ENCODE measurements at regions not wholly inside any gene's neighbourhood (a gene's known extent, or its start where the extent isn't known, plus 50 kb on each side); places are given as distances from the start of the nearest gene placed in this dataset.

- Histone ChIP-seq H2BK15ac (ENCODE audit: low read depth, poor library complexity, severe bottlenecking) (no peak overlapping the region), H3K27me3 (ENCODE audit: control insufficient read depth in 1 of 2, insufficient read depth in 1 of 2, low read length in 2 of 2) (no peaks in the 10 kb centered on the region), H3K14ac (ENCODE audit: low read length in 2 of 2) (no peak overlapping the region), H3K18ac (ENCODE audit: low read depth in 1 of 2, low read length in 2 of 2) (no peak overlapping the region), H4K8ac (ENCODE audit: low read length) (no peak overlapping the region), H4K91ac (ENCODE audit: low read length) (no peak overlapping the region), H2BK120ac (ENCODE audit: low read depth, low read length) (peak overlapping the region; percentile 49), H3K4ac (ENCODE audit: low read depth in 1 of 2, low read length in 2 of 2) (no peak overlapping the region), H3K4me1 (ENCODE audit: control insufficient read depth, insufficient read depth, low read depth, low read length) (peaks cover 9% of the 10 kb centered on the region), H2BK5ac (ENCODE audit: low read depth, low read length, poor library complexity, severe bottlenecking) (no peak overlapping the region), H3K4me2 (ENCODE audit: low read length, poor library complexity, severe bottlenecking) (no peak overlapping the region), H3K4me3 (ENCODE audit: insufficient read depth in 1 of 2, low read depth in 1 of 2, low read length in 2 of 2) (no peak overlapping the region), H3K36me3 (ENCODE audit: control insufficient read depth in 1 of 2, insufficient read depth in 2 of 2, low read depth in 1 of 2, low read length in 2 of 2) (no peaks in the 10 kb centered on the region), H3K9me3 (ENCODE audit: control insufficient read depth, low read length) (no peaks in the 10 kb centered on the region), H2AFZ (ENCODE audit: low read depth, low read length) (no peak overlapping the region), H3K79me1 (replicated peaks; ENCODE audit: low read length, poor library complexity, severe bottlenecking) (no peaks in the 10 kb centered on the region), H2AK5ac (ENCODE audit: low read length, severe bottlenecking) (peak overlapping the region; percentile 92), H3K27ac (ENCODE audit: low read length, poor library complexity, severe bottlenecking) (no peak overlapping the region), H3K23ac (ENCODE audit: low read length in 2 of 2) (no peak overlapping the region), H2BK12ac (ENCODE audit: low read length in 2 of 2) (no peak overlapping the region), H3K9ac (ENCODE audit: low read length) (no peak overlapping the region)
- 98% methylated on average over 6 of the region's 6 CpGs for WGBS
- no peak for DNase-seq
Observed at GRCh38 chr5:163377982-163378381, 59.4 kb upstream of the CCNG1 start.

- Histone ChIP-seq H3K4me2 (ENCODE audit: low read length, poor library complexity, severe bottlenecking) (no peak overlapping the region), H4K91ac (ENCODE audit: low read length) (no peak overlapping the region), H2BK5ac (ENCODE audit: low read depth, low read length, poor library complexity, severe bottlenecking) (no peak overlapping the region), H2AK5ac (ENCODE audit: low read length, severe bottlenecking) (no peak overlapping the region), H3K36me3 (ENCODE audit: control insufficient read depth in 1 of 2, insufficient read depth in 2 of 2, low read depth in 1 of 2, low read length in 2 of 2) (no peaks in the 10 kb centered on the region), H3K4me3 (ENCODE audit: insufficient read depth in 1 of 2, low read depth in 1 of 2, low read length in 2 of 2) (no peak overlapping the region), H2BK120ac (ENCODE audit: low read depth, low read length) (no peak overlapping the region), H3K27me3 (ENCODE audit: control insufficient read depth in 1 of 2, insufficient read depth in 1 of 2, low read length in 2 of 2) (no peaks in the 10 kb centered on the region), H3K4me1 (ENCODE audit: control insufficient read depth, insufficient read depth, low read depth, low read length) (peaks cover 9% of the 10 kb centered on the region), H3K14ac (ENCODE audit: low read length in 2 of 2) (no peak overlapping the region), H3K27ac (ENCODE audit: low read length, poor library complexity, severe bottlenecking) (peak overlapping the region; percentile 66), H2BK15ac (ENCODE audit: low read depth, poor library complexity, severe bottlenecking) (no peak overlapping the region), H3K79me1 (replicated peaks; ENCODE audit: low read length, poor library complexity, severe bottlenecking) (no peaks in the 10 kb centered on the region), H3K23ac (ENCODE audit: low read length in 2 of 2) (no peak overlapping the region), H3K4ac (ENCODE audit: low read depth in 1 of 2, low read length in 2 of 2) (no peak overlapping the region), H4K8ac (ENCODE audit: low read length) (no peak overlapping the region), H2AFZ (ENCODE audit: low read depth, low read length) (no peak overlapping the region), H3K18ac (ENCODE audit: low read depth in 1 of 2, low read length in 2 of 2) (peak overlapping the region in 1 of 2 experiments; percentile 43), H3K9ac (ENCODE audit: low read length) (no peak overlapping the region), H3K9me3 (ENCODE audit: control insufficient read depth, low read length) (no peaks in the 10 kb centered on the region), H2BK12ac (ENCODE audit: low read length in 2 of 2) (no peak overlapping the region)
- WGBS: 72% methylated on average over 4 of the region's 7 CpGs
- peak; percentile 82 for DNase-seq
Observed at GRCh38 chr5:163379298-163380155, 57.9 kb upstream of the CCNG1 start.

- Histone ChIP-seq H3K27ac (ENCODE audit: low read length, poor library complexity, severe bottlenecking) (no peak overlapping the region), H3K79me1 (replicated peaks; ENCODE audit: low read length, poor library complexity, severe bottlenecking) (no peaks in the 10 kb centered on the region), H3K23ac (ENCODE audit: low read length in 2 of 2) (no peak overlapping the region), H3K36me3 (ENCODE audit: control insufficient read depth in 1 of 2, insufficient read depth in 2 of 2, low read depth in 1 of 2, low read length in 2 of 2) (no peaks in the 10 kb centered on the region), H2BK15ac (ENCODE audit: low read depth, poor library complexity, severe bottlenecking) (no peak overlapping the region), H4K91ac (ENCODE audit: low read length) (no peak overlapping the region), H3K9me3 (ENCODE audit: control insufficient read depth, low read length) (no peaks in the 10 kb centered on the region), H4K8ac (ENCODE audit: low read length) (no peak overlapping the region), H3K4me2 (ENCODE audit: low read length, poor library complexity, severe bottlenecking) (no peak overlapping the region), H2BK12ac (ENCODE audit: low read length in 2 of 2) (no peak overlapping the region), H2BK5ac (ENCODE audit: low read depth, low read length, poor library complexity, severe bottlenecking) (no peak overlapping the region), H3K18ac (ENCODE audit: low read depth in 1 of 2, low read length in 2 of 2) (no peak overlapping the region), H3K9ac (ENCODE audit: low read length) (no peak overlapping the region), H3K27me3 (ENCODE audit: control insufficient read depth in 1 of 2, insufficient read depth in 1 of 2, low read length in 2 of 2) (no peaks in the 10 kb centered on the region), H2AFZ (ENCODE audit: low read depth, low read length) (no peak overlapping the region), H3K4me3 (ENCODE audit: insufficient read depth in 1 of 2, low read depth in 1 of 2, low read length in 2 of 2) (no peak overlapping the region), H2BK120ac (ENCODE audit: low read depth, low read length) (no peak overlapping the region), H2AK5ac (ENCODE audit: low read length, severe bottlenecking) (no peak overlapping the region), H3K4me1 (ENCODE audit: control insufficient read depth, insufficient read depth, low read depth, low read length) (peaks cover 9% of the 10 kb centered on the region), H3K4ac (ENCODE audit: low read depth in 1 of 2, low read length in 2 of 2) (no peak overlapping the region), H3K14ac (ENCODE audit: low read length in 2 of 2) (no peak overlapping the region)
- DNase-seq: no peak
- 91% methylated on average over 2 of the region's 3 CpGs for WGBS
Observed at GRCh38 chr5:163381832-163382231, 55.6 kb upstream of the CCNG1 start.

- peaks cover 5% of the 10 kb centered on the region for H3K4me1 ChIP-seq (ENCODE audit: control insufficient read depth, insufficient read depth, low read depth, low read length)
- H4K91ac ChIP-seq (ENCODE audit: low read length): no peak overlapping the region
- H2BK120ac ChIP-seq (ENCODE audit: low read depth, low read length): no peak overlapping the region
- H3K4ac ChIP-seq (ENCODE audit: low read depth in 1 of 2, low read length in 2 of 2): no peak overlapping the region
- no peaks in the 10 kb centered on the region for H3K9me3 ChIP-seq (ENCODE audit: control insufficient read depth, low read length)
- H3K79me1 ChIP-seq (replicated peaks; ENCODE audit: low read length, poor library complexity, severe bottlenecking): no peaks in the 10 kb centered on the region
- H4K8ac ChIP-seq (ENCODE audit: low read length): no peak overlapping the region
- H3K27me3 ChIP-seq (ENCODE audit: control insufficient read depth in 1 of 2, insufficient read depth in 1 of 2, low read length in 2 of 2): no peaks in the 10 kb centered on the region
- H3K14ac ChIP-seq (ENCODE audit: low read length in 2 of 2): no peak overlapping the region
- no peak overlapping the region for H2AFZ ChIP-seq (ENCODE audit: low read depth, low read length)
- no peak overlapping the region for H3K27ac ChIP-seq (ENCODE audit: low read length, poor library complexity, severe bottlenecking)
- no peak overlapping the region for H2AK5ac ChIP-seq (ENCODE audit: low read length, severe bottlenecking)
- DNase-seq: no peak
- no peak overlapping the region for H3K4me3 ChIP-seq (ENCODE audit: insufficient read depth in 1 of 2, low read depth in 1 of 2, low read length in 2 of 2)
- no peak overlapping the region for H3K9ac ChIP-seq (ENCODE audit: low read length)
- H3K4me2 ChIP-seq (ENCODE audit: low read length, poor library complexity, severe bottlenecking): no peak overlapping the region
- H3K36me3 ChIP-seq (ENCODE audit: control insufficient read depth in 1 of 2, insufficient read depth in 2 of 2, low read depth in 1 of 2, low read length in 2 of 2): no peaks in the 10 kb centered on the region
- no peak overlapping the region for H2BK15ac ChIP-seq (ENCODE audit: low read depth, poor library complexity, severe bottlenecking)
- no peak overlapping the region for H2BK5ac ChIP-seq (ENCODE audit: low read depth, low read length, poor library complexity, severe bottlenecking)
- 98% methylated on average over 3 of the region's 3 CpGs for WGBS
- H3K18ac ChIP-seq (ENCODE audit: low read depth in 1 of 2, low read length in 2 of 2): no peak overlapping the region
- no peak overlapping the region for H3K23ac ChIP-seq (ENCODE audit: low read length in 2 of 2)
- no peak overlapping the region for H2BK12ac ChIP-seq (ENCODE audit: low read length in 2 of 2)
Observed at GRCh38 chr5:163383754-163384153, 53.6 kb upstream of the CCNG1 start.
